A549 (cell line): ENCODE measurements at regions not wholly inside any gene's neighbourhood (a gene's known extent, or its start where the extent isn't known, plus 50 kb on each side); places are given as distances from the start of the nearest gene placed in this dataset.

Experiments used
- ATAC-seq, 2 experiments: fragments of 200-7000 bp in 1 of 2; fragments of >200 bp in 1 of 2; cut with Nextera tagmentation in 1 of 2; cut with Tn5 transposase in 1 of 2; 3 replicates each; pipeline versions ENCODE4 v1.8.0 to v1.9.1; 2018 to 2020; ENCODE audit warnings: mild to moderate bottlenecking in 1 of 2, moderate library complexity in 1 of 2
- CTCF ChIA-PET: fragments of 300-600 bp; sonication (Branson Sonifier 250); formaldehyde crosslinking; extraction: SDS; loops from one replicate; lab custom pipeline; 2021; ENCODE audit warnings: antibody characterized with exemption, inconsistent platforms; lab: Yijun Ruan, JAX
- POLR2A ChIA-PET: fragments of 350-600 bp; formaldehyde crosslinking; extraction: SDS; loops from one replicate; lab custom pipeline; 2021; ENCODE audit warnings: antibody characterized with exemption, inconsistent platforms; lab: Yijun Ruan, JAX
- DNase-seq, 2 experiments: peaks; one replicate each; pipeline versions ENCODE4 v3.0.0 to v3.0.0-alpha.2; 2011 to 2016; ENCODE audit warnings: low read depth in 1 of 2, low spot score in 1 of 2
- FAIRE-seq: peaks from 2 replicates; lab custom pipeline; 2011; peaks lifted over from hg19 to GRCh38; lab: Jason Lieb, UNC
- H3K27ac ChIP-seq, 2 experiments: fragments of >200 bp; sonication (Bioruptor Twin); formaldehyde crosslinking; 3 replicates each; pipeline ENCODE4 v1.5.1; 2016 to 2017
- H3K4me1 ChIP-seq: fragments of >200 bp; sonication (Bioruptor Twin); formaldehyde crosslinking; 3 replicates; pipeline ENCODE4 v1.6.1; 2016
- H3K4me2 ChIP-seq: fragments of >200 bp; sonication (Bioruptor Twin); formaldehyde crosslinking; 3 replicates; pipeline ENCODE4 v1.6.1; 2016
- H3K4me3 ChIP-seq: fragments of >200 bp; sonication (Bioruptor Twin); formaldehyde crosslinking; 3 replicates; pipeline ENCODE4 v1.5.1; 2016
- H3K9me3 ChIP-seq: fragments of >200 bp; sonication (Bioruptor Twin); formaldehyde crosslinking; 3 replicates; pipeline ENCODE4 v1.6.1; 2016
- CHD4 ChIP-seq: fragments of 200-600 bp; sonication (generic); IDR thresholded peaks from 2 replicates; pipeline ENCODE4 v1.6.1; 2016; ENCODE audit warnings: antibody characterized with exemption, mild to moderate bottlenecking, borderline replicate concordance
- EHF ChIP-seq: fragments of 250-450 bp; sonication (Bioruptor Pico); IDR thresholded peaks from 2 replicates; pipeline ENCODE4 v1.5.0; 2020; ENCODE audit warnings: mild to moderate bottlenecking
- ESRRA ChIP-seq: fragments of 150-350 bp; IDR thresholded peaks from 2 replicates; pipeline ENCODE4 v1.6.1; 2014; ENCODE audit warnings: mild to moderate bottlenecking, low read length, borderline replicate concordance
- HOXB13 ChIP-seq: fragments of 250-450 bp; sonication (Bioruptor Pico); IDR thresholded peaks from 2 replicates; pipeline ENCODE4 v1.5.0; 2020; ENCODE audit warnings: low read depth, mild to moderate bottlenecking, moderate library complexity
- JUN ChIP-seq, 2 experiments: fragments of >200 bp; sonication (Bioruptor Twin); formaldehyde crosslinking; IDR thresholded peaks; 2 replicates in 1 of 2; 3 replicates in 1 of 2; pipeline ENCODE4 v1.6.1; 2016 to 2017
- JUNB ChIP-seq: fragments of >200 bp; sonication (Bioruptor Twin); formaldehyde crosslinking; IDR thresholded peaks from 2 replicates; pipeline ENCODE4 v1.6.1; 2016
- MAFK ChIP-seq: fragments of 450-650 bp; IDR thresholded peaks from 2 replicates; pipeline ENCODE4 v1.6.1; 2014; ENCODE audit not compliant: partially characterized antibody
- MAZ ChIP-seq: fragments of 150-350 bp; IDR thresholded peaks from 2 replicates; pipeline ENCODE4 v1.6.1; 2014; ENCODE audit warnings: antibody characterized with exemption, low read depth, low read length, borderline replicate concordance
- NR3C1 ChIP-seq: fragments of >200 bp; sonication (Bioruptor Twin); formaldehyde crosslinking; IDR thresholded peaks from 3 replicates; pipeline ENCODE4 v1.6.1; 2017
- PHF8 ChIP-seq: fragments of 200-600 bp; sonication (generic); IDR thresholded peaks from 2 replicates; pipeline ENCODE4 v1.6.1; 2016; ENCODE audit warnings: low read depth, mild to moderate bottlenecking, antibody characterized with exemption, moderate library complexity, borderline replicate concordance
- POLR2A ChIP-seq: IDR thresholded peaks from 2 replicates; pipeline ENCODE4 v1.6.1; 2012; ENCODE audit warnings: mild to moderate bottlenecking, low read length
- POLR2AphosphoS2 ChIP-seq: conservative IDR thresholded peaks from 2 replicates; pipeline ENCODE4 v1.6.1; 2012; ENCODE audit warnings: low read length, improper control_type of control experiment, inconsistent platforms
- TFCP2L1 ChIP-seq: fragments of 250-450 bp; sonication (Bioruptor Pico); IDR thresholded peaks from 2 replicates; pipeline ENCODE4 v1.5.0; 2021; ENCODE audit warnings: mild to moderate bottlenecking
- USF2 ChIP-seq: fragments of 450-650 bp; IDR thresholded peaks from 2 replicates; pipeline ENCODE4 v1.6.1; 2014; ENCODE audit warnings: antibody characterized with exemption
- ZNF302 ChIP-seq: fragments of 250-450 bp; sonication (Bioruptor Pico); IDR thresholded peaks from 2 replicates; pipeline ENCODE4 v1.9.0; 2021; ENCODE audit warnings: inconsistent platforms, mild to moderate bottlenecking, moderate library complexity
- ZSCAN20 ChIP-seq: fragments of 250-450 bp; sonication (Bioruptor Pico); IDR thresholded peaks from 2 replicates; pipeline ENCODE4 v1.8.0; 2022; ENCODE audit warnings: mild to moderate bottlenecking, moderate library complexity
- WGBS: methylation state at CpG from one replicate; pipeline ENCODE4 v1.1.6; 2017; ENCODE audit errors: missing lambda C conversion rate; 5-methylcytosine and 5-hydroxymethylcytosine counted together
- TF ChIP-seq, protein P1 (sequence below): fragments of 150-350 bp; IDR thresholded peaks from 2 replicates; pipeline ENCODE4 v1.6.1; 2014; ENCODE audit warnings: low read depth, mild to moderate bottlenecking, low read length
- TF ChIP-seq, protein P2 (sequence below): IDR thresholded peaks from 2 replicates; pipeline ENCODE4 v1.6.1; 2012
- TF ChIP-seq, protein P3 (sequence below): IDR thresholded peaks from 2 replicates; pipeline ENCODE4 v1.6.1; 2012; ENCODE audit warnings: low read depth, borderline replicate concordance
- TF ChIP-seq, protein P4 (sequence below): IDR thresholded peaks from 2 replicates; pipeline ENCODE4 v1.6.1; 2012

DNA sequence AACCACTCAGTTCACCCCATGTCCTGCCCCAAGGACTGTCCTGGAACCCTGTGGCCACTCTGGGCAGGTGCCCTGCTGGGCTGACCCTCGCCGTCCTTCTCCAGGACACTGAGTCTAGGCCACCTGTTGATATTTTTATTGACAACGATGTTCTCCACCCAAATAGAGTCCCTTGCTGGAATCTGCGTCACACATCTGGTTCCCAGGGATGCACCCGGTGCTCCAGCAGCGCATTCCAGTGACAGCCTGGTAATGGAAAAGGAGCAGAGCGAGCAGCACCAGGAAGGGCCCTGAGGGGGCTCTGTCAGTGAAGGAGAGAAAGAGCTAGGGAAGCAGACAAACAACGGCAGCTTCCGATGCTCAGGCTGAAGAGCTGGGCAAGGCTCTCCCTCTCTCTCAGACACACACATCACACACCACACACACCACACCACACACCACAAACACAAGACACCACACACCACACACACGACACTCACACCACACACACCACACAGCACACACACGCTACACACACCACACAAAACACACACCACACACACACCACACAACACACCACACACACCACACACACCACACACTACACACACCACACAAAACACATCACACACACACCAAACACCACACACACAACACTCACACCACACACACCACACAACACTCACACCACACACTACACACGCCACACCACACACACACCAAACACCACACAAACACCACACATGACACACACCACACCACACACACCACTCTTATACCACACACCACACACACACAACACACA lies 117.9 kb upstream of the THBS2 start:
- TF ChIP-seq CHD4, result peak; percentile 51; the same call in 1 of the 2 replicates
- TF ChIP-seq POLR2A, result no peak
- TF ChIP-seq, all 56 proteins: peak for 1
- no peak for FAIRE-seq
- peak; percentile 5 to 46 for DNase-seq
- Histone ChIP-seq H3K9me3 (peaks cover 14% of the 10 kb centered on the region; the same call in 1 of the 3 replicates), H3K4me3 (no peak overlapping the region), H3K27ac (peak overlapping the region in 1 of 2 experiments; percentile 35; a peak in 2 of 6 replicates), H3K4me2 (no peak overlapping the region), H3K4me1 (no peaks in the 10 kb centered on the region)
- peak; percentile 68 to 81; a peak in 5 of 6 replicates for ATAC-seq
- POLR2A ChIA-PET, result no interaction called here
- 53% methylated on average over 11 of the region's 12 CpGs for WGBS
- CTCF ChIA-PET, result no interaction called here

DNA sequence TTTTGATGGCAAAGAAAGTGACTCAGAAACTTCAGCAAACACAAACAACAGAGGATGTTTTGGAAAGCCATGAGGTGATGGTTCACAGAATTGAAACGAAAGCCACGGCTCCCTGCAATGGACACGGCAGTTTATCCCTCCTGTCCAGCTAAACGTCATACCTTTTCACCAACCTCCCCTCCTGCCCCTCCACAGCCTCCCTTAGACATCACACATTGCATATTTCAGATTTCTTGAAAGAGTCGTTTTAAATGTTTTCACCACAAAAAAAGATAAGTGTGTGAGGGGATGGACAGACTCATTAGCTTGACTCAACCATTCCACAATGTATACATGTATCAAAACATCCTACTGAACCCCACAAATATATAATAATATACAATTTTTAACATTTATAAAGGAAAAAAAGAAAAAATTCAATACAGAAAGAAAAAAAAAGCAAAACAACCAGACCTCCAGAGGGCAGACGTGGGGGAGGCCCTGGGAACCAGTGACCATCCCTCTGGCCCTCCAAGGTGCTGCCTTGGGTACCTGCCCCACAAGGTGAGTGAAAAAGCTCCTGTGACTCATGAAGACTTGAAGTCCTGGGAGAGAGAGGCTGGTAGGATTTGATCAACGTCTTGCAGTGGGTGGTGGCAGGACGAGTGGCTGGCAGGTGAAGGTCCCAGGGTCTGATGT lies 117.2 kb upstream of the THBS2 start:
- CTCF ChIA-PET, result no interaction called here

GRCh38 chr6:169370054-169370453 lies 116.4 kb upstream of the THBS2 start:
- Histone ChIP-seq H3K4me3 (no peak overlapping the region), H3K27ac (no peak overlapping the region), H3K9me3 (peaks cover 8% of the 10 kb centered on the region; the same call in 1 of the 3 replicates), H3K4me1 (no peaks in the 10 kb centered on the region), H3K4me2 (no peak overlapping the region)
- ChIA-PET CTCF (no interaction called here), POLR2A (no interaction called here)
- FAIRE-seq, result no peak
- DNase-seq, result no peak
- WGBS, result 91% methylated on average over 7 of the region's 10 CpGs
- ATAC-seq, result peak in 1 of 2 experiments; percentile 19; a peak in 1 of 6 replicates
- TF ChIP-seq MAFK (no peak), NR3C1 (no peak), HOXB13 (no peak), JUNB (no peak), PHF8 (no peak), CHD4 (no peak), EHF (CRISPR knock-in tag) (no peak), ZSCAN20 (CRISPR knock-in tag) (no peak), POLR2AphosphoS2 (no peak), USF2 (no peak), ESRRA (no peak), ZNF302 (no peak), JUN (IDR thresholded peaks at IDR 0.05) (no peak), TFCP2L1 (CRISPR knock-in tag) (no peak)
- TF ChIP-seq, protein P1, sequence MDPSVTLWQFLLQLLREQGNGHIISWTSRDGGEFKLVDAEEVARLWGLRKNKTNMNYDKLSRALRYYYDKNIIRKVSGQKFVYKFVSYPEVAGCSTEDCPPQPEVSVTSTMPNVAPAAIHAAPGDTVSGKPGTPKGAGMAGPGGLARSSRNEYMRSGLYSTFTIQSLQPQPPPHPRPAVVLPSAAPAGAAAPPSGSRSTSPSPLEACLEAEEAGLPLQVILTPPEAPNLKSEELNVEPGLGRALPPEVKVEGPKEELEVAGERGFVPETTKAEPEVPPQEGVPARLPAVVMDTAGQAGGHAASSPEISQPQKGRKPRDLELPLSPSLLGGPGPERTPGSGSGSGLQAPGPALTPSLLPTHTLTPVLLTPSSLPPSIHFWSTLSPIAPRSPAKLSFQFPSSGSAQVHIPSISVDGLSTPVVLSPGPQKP, result no peak
- TF ChIP-seq, protein P2, sequence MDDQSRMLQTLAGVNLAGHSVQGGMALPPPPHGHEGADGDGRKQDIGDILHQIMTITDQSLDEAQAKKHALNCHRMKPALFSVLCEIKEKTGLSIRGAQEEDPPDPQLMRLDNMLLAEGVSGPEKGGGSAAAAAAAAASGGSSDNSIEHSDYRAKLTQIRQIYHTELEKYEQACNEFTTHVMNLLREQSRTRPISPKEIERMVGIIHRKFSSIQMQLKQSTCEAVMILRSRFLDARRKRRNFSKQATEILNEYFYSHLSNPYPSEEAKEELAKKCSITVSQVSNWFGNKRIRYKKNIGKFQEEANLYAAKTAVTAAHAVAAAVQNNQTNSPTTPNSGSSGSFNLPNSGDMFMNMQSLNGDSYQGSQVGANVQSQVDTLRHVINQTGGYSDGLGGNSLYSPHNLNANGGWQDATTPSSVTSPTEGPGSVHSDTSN, result no peak
- TF ChIP-seq, protein P3, sequence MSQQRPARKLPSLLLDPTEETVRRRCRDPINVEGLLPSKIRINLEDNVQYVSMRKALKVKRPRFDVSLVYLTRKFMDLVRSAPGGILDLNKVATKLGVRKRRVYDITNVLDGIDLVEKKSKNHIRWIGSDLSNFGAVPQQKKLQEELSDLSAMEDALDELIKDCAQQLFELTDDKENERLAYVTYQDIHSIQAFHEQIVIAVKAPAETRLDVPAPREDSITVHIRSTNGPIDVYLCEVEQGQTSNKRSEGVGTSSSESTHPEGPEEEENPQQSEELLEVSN, result no peak
- TF ChIP-seq, protein P4, sequence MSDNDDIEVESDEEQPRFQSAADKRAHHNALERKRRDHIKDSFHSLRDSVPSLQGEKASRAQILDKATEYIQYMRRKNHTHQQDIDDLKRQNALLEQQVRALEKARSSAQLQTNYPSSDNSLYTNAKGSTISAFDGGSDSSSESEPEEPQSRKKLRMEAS, result no peak

More for the DNA sequence above, 117.2 kb upstream of the THBS2 start:
- Histone ChIP-seq H3K4me1 (no peaks in the 10 kb centered on the region), H3K27ac (peak overlapping the region in 1 of 2 experiments; percentile 35; a peak in 2 of 6 replicates), H3K9me3 (peaks cover 8% of the 10 kb centered on the region; the same call in 1 of the 3 replicates), H3K4me2 (no peak overlapping the region), H3K4me3 (no peak overlapping the region)
- 55% methylated on average over 8 of the region's 8 CpGs for WGBS
- ATAC-seq (peak; percentile 22 to 57; a peak in 3 of 6 replicates), DNase-seq (peak in 1 of 2 experiments; percentile 2), FAIRE-seq (no peak)
- POLR2A ChIA-PET, result no interaction called here
- TF ChIP-seq ZSCAN20 (CRISPR knock-in tag) (no peak), MAZ (no peak)
